Upper lobe of left lung (tissue), 6 donors: ENCODE measurements at regions not wholly inside any gene's neighbourhood (a gene's known extent, or its start where the extent isn't known, plus 50 kb on each side); places are given as distances from the start of the nearest gene placed in this dataset.

Experiments
- ATAC-seq, 2 donors: fragments of 200-7000 bp; cut with Tn5 transposase; one replicate each; pipeline ENCODE4 v1.9.1; 2022; ENCODE audit warnings: mild to moderate bottlenecking in 2 of 2, moderate library complexity in 2 of 2; ENCODE audit not compliant: low FRiP score in 2 of 2
- DNase-seq, 2 donors: peaks; one replicate each; pipeline ENCODE4 v3.0.0-alpha.2; 2019 to 2020
- H3K27ac ChIP-seq, 4 donors: fragments of 200-600 bp; sonication (generic); one replicate each; pipeline ENCODE4 v1.5.1; 2016 to 2019
- H3K27me3 ChIP-seq, 4 donors: fragments of 200-600 bp; sonication (generic); one replicate each; pipeline ENCODE4 v1.5.1; 2017 to 2019
- H3K36me3 ChIP-seq, 4 donors: fragments of 200-600 bp; sonication (generic); one replicate each; pipeline ENCODE4 v1.5.1; 2016 to 2019
- H3K4me1 ChIP-seq, 4 donors: fragments of 200-600 bp; sonication (generic); one replicate each; pipeline ENCODE4 v1.5.1; 2018 to 2019
- H3K4me3 ChIP-seq, 4 donors: fragments of 200-600 bp; sonication (generic); one replicate each; pipeline ENCODE4 v1.5.1; 2017 to 2019; ENCODE audit warnings: mild to moderate bottlenecking in 2 of 4, moderate library complexity in 1 of 4
- H3K9me3 ChIP-seq, 4 donors: fragments of 200-600 bp; sonication (generic); one replicate each; pipeline ENCODE4 v1.5.1; 2018 to 2019
- CTCF ChIP-seq, 6 experiments: fragments of 450-650 bp in 4 of 6; fragments of 200-600 bp in 2 of 6; sonication (generic) in 2 of 6; IDR thresholded peaks; one replicate each; pipeline ENCODE4 v1.5.1; 2016 to 2019; ENCODE audit warnings: antibody characterized with exemption in 6 of 6
- EP300 ChIP-seq, 4 donors: sonication (generic); formaldehyde crosslinking; IDR thresholded peaks; one replicate each; pipeline ENCODE4 v1.5.1; 2017; ENCODE audit warnings: antibody characterized with exemption in 4 of 4, control low read depth in 2 of 4
- POLR2A ChIP-seq, 4 donors: fragments of 450-650 bp; IDR thresholded peaks; one replicate each; pipeline ENCODE4 v1.5.1; 2016 to 2017; ENCODE audit warnings: antibody characterized with exemption in 4 of 4, mild to moderate bottlenecking in 2 of 4
- POLR2AphosphoS5 ChIP-seq, 2 donors: sonication (generic); formaldehyde crosslinking; IDR thresholded peaks; one replicate each; pipeline ENCODE4 v1.5.1; 2017; ENCODE audit warnings: antibody characterized with exemption in 2 of 2
- WGBS, 2 donors: methylation state at CpG; one replicate each; pipeline ENCODE4 v1.1.5; 2017 to 2018; 5-methylcytosine and 5-hydroxymethylcytosine counted together
- donor health status: DM: no; HTN: no; CAD: no; lungs with moderate emphysema.
- donor health status: DM: no; HTN: yes; CAD: no; lungs with severe emphysema.

- H3K4me1 ChIP-seq = no peaks in the 10 kb centered on the region
- 86 to 89% methylated on average over 3 of the region's 3 CpGs for WGBS, 2 donors
- H3K9me3 ChIP-seq = no peaks in the 10 kb centered on the region
- no peak overlapping the region for H3K4me3 ChIP-seq
- ATAC-seq = no peak
- H3K27ac ChIP-seq = no peak overlapping the region
- no peak for TF ChIP-seq EP300 (IDR thresholded peaks at IDR 0.05)
- no peak for TF ChIP-seq POLR2AphosphoS5 (IDR thresholded peaks at IDR 0.05)
- TF ChIP-seq CTCF (IDR thresholded peaks at IDR 0.05) = no peak
- no peak for TF ChIP-seq POLR2A (IDR thresholded peaks at IDR 0.05)
- no peak for DNase-seq
- H3K27me3 ChIP-seq = no peaks in the 10 kb centered on the region
- no peaks in the 10 kb centered on the region for H3K36me3 ChIP-seq
Measured at GRCh38 chr13:39909634-39910033, 254.2 kb downstream of the COG6 start.

DNA sequence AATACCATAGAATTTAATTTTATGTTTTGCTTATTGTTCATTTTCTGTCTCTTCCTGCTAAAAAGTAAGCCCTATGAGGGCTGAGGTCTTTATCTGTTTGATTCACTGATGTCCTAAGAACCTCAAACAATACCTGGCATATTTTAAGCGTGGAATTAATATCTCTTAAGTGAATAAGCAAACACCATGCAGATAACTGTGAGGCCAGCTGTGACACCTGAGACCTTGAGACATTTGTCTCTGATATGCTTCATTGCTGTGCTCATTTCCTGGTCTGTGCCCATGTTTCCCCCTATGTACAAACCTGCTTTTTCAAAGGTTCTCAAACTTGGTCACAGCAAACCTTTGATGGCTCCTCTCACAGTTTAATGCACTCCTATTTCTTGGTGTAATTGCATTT, 254.6 kb downstream of the COG6 start:
- TF ChIP-seq POLR2A (IDR thresholded peaks at IDR 0.05) (no peak), EP300 (IDR thresholded peaks at IDR 0.05) (no peak), CTCF (IDR thresholded peaks at IDR 0.05) (no peak), POLR2AphosphoS5 (IDR thresholded peaks at IDR 0.05) (no peak)
- Histone ChIP-seq H3K27me3 (no peaks in the 10 kb centered on the region), H3K27ac (no peak overlapping the region), H3K4me1 (no peaks in the 10 kb centered on the region), H3K9me3 (no peaks in the 10 kb centered on the region), H3K36me3 (no peaks in the 10 kb centered on the region), H3K4me3 (no peak overlapping the region)
- DNase-seq (no peak), ATAC-seq (no peak)
- WGBS, 2 donors = 77 to 91% methylated on average over 1 of the region's 1 CpG

GRCh38 chr13:39910833-39911232, 255.4 kb downstream of the COG6 start:
- Histone ChIP-seq H3K27ac (no peak overlapping the region), H3K27me3 (no peaks in the 10 kb centered on the region), H3K4me1 (no peaks in the 10 kb centered on the region), H3K36me3 (no peaks in the 10 kb centered on the region), H3K4me3 (no peak overlapping the region), H3K9me3 (no peaks in the 10 kb centered on the region)
- ATAC-seq (peak in 1 of 2 donors; percentile 57), DNase-seq (no peak)
- TF ChIP-seq POLR2A (IDR thresholded peaks at IDR 0.05) = no peak
- TF ChIP-seq CTCF (IDR thresholded peaks at IDR 0.05) = no peak
- TF ChIP-seq EP300 (IDR thresholded peaks at IDR 0.05) = no peak
- TF ChIP-seq POLR2AphosphoS5 (IDR thresholded peaks at IDR 0.05) = no peak

DNA sequence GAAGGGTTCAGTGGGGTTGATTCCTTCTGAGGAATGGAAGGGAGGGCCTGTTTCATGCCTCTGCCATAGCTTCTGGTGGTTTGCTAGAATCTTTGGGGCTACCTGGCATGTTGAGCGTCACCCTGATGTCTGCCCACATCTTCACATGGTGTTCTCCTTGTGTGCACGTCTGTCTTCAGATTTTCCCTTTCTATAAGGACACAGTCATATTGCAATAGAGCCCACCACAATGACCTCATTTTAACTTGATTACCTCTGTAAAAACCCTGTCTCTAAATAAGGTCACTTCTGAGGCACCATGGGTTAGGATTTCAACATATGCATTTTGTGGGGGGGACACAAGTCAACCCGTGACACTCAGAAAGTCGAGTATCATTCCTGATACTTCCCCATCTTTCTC, 257.9 kb downstream of the COG6 start:
- no peaks in the 10 kb centered on the region for H3K9me3 ChIP-seq
- DNase-seq = no peak
- 88 to 93% methylated on average over 4 of the region's 4 CpGs for WGBS, 2 donors
- H3K4me3 ChIP-seq = no peak overlapping the region
- ATAC-seq = no peak
- no peak for TF ChIP-seq EP300 (IDR thresholded peaks at IDR 0.05)
- TF ChIP-seq POLR2A (IDR thresholded peaks at IDR 0.05) = no peak
- no peak for TF ChIP-seq CTCF (IDR thresholded peaks at IDR 0.05)
- TF ChIP-seq POLR2AphosphoS5 (IDR thresholded peaks at IDR 0.05) = no peak
- H3K27me3 ChIP-seq = no peaks in the 10 kb centered on the region
- H3K36me3 ChIP-seq = no peaks in the 10 kb centered on the region
- no peaks in the 10 kb centered on the region for H3K4me1 ChIP-seq
- H3K27ac ChIP-seq = no peak overlapping the region

DNA sequence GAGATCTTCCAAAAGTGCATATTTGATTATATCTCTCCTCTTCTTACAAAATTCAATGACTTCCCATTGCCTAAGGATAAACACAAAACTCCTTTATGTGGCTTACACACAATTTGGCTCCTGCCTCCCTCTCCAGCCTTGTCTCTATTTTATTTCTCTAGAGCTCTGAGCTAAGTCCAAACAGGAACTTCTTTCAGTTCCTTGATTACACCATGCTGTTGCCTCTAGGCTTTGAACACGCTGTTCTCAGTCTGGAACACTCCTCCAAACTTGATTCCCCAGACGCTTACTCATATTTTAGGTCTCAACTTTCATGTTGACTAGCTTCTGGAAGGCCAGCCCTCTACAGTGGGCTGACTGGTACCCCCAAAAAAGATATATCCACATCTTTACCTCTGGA, 258.5 kb downstream of the COG6 start:
- Histone ChIP-seq H3K36me3 (no peaks in the 10 kb centered on the region), H3K4me1 (no peaks in the 10 kb centered on the region), H3K27ac (no peak overlapping the region), H3K9me3 (no peaks in the 10 kb centered on the region), H3K4me3 (no peak overlapping the region), H3K27me3 (no peaks in the 10 kb centered on the region)
- TF ChIP-seq CTCF (IDR thresholded peaks at IDR 0.05) = no peak
- no peak for TF ChIP-seq POLR2AphosphoS5 (IDR thresholded peaks at IDR 0.05)
- no peak for TF ChIP-seq EP300 (IDR thresholded peaks at IDR 0.05)
- TF ChIP-seq POLR2A (IDR thresholded peaks at IDR 0.05) = no peak
- peak; percentile 51 to 87 for ATAC-seq
- no peak for DNase-seq
- WGBS, 2 donors = 41 to 56% methylated on average over 2 of the region's 2 CpGs
